Activated T-helper 1 cell treated with anti-CD3 and anti-CD28 coated beads, Interleukin-12 subunit alpha, Interleukin-12 subunit beta, Interleukin-2, Interleukin-4 antibody, amounts not matched to agents 30 ng/mL and 10 ng/mL and 1 ng/mL, durations not matched to agents 14 hours and 24 hours and 36 hours (primary cell): ENCODE measurements at regions not wholly inside any gene's neighbourhood (a gene's known extent, or its start where the extent isn't known, plus 50 kb on each side); places are given as distances from the start of the nearest gene placed in this dataset.

Experiments
- DNase-seq: peaks from one replicate; pipeline ENCODE4 v3.0.0; 2021; ENCODE audit warnings: low spot score
- H3K27ac Mint-ChIP-seq: one replicate; pipeline ENCODE4 v1.8.0; 2021; ENCODE audit warnings: mild to moderate bottlenecking, mixed read lengths
- H3K27me3 Mint-ChIP-seq: one replicate; pipeline ENCODE4 v1.8.0; 2022; ENCODE audit warnings: mild to moderate bottlenecking, moderate library complexity, mixed read lengths; ENCODE audit not compliant: insufficient read depth
- H3K36me3 Mint-ChIP-seq: one replicate; pipeline ENCODE4 v1.8.0; 2021; ENCODE audit warnings: low read depth, mixed read lengths
- H3K4me1 Mint-ChIP-seq: one replicate; pipeline ENCODE4 v1.8.0; 2021; ENCODE audit warnings: low read depth, mixed read lengths
- H3K4me3 Mint-ChIP-seq: one replicate; pipeline ENCODE4 v1.8.0; 2021; ENCODE audit warnings: mild to moderate bottlenecking, moderate library complexity, mixed read lengths
- H3K9me3 Mint-ChIP-seq: one replicate; pipeline ENCODE4 v1.8.0; 2021; ENCODE audit warnings: mixed read lengths
- intact Hi-C: fragments of 100-400 bp; cut with micrococcal nuclease; formaldehyde crosslinking; loops from one replicate; pipeline ENCODE4 v1.15.1; 2024

DNA sequence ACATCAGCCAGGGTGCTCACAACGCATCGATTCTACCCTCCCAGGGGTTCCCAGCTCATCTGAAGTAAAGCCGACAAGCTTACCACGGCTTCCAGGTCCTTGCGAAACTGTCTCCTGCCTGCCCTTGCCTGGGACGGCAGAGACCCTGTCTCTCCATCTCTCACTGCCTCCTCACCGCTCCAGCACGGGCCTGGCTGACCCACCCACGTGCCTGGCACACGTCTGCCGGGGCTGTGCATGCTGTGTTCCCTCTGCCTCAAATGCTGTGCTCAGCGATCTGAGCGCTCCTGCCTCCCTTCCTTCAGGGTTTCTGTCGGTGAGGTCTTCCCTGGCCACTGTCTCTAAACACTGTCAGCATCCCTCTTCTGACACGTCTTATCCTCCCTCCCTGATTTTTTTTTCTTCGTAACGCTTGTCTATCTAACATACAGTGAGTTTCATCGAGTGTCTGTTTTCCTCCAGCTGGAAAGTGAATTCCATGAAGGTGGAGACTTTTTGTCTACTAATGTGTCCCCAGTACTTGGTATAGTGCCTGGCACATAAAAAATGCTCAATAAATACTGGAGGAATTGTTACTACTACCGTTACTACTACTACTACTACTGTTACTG, 208.4 kb downstream of the IRF8 start:
- no peaks in the 10 kb centered on the region for H3K9me3 Mint-ChIP-seq
- peaks cover 3% of the 10 kb centered on the region for H3K27me3 Mint-ChIP-seq
- no peaks in the 10 kb centered on the region for H3K4me1 Mint-ChIP-seq

DNA sequence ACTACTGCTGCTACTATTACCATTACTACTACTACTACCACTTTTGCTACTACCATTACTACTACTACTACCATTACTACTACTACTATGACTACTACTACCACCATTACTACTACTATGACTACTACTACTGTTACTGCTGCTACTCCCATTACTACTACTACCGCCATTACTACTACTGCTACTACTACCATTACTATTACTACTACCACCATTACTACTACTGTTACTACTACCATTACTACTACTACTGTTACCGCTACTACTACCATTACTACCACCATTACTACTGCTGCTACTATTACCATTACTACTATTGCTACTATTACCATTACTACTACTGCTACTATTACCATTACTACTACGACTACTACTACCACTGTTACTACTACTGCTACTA, 209.1 kb downstream of the IRF8 start:
- intact Hi-C loops, result no loop called here
- Mint-ChIP-seq H3K4me3 (no peak overlapping the region), H3K27me3 (peaks cover 3% of the 10 kb centered on the region), H3K36me3 (no peaks in the 10 kb centered on the region), H3K27ac (no peak overlapping the region), H3K9me3 (no peaks in the 10 kb centered on the region), H3K4me1 (no peaks in the 10 kb centered on the region)
- DNase-seq, result no peak

More for the DNA sequence above, 208.4 kb downstream of the IRF8 start:
- Mint-ChIP-seq H3K27ac (no peak overlapping the region), H3K4me3 (no peak overlapping the region), H3K36me3 (no peaks in the 10 kb centered on the region)
- intact Hi-C loops, result no loop called here
- no peak for DNase-seq

DNA sequence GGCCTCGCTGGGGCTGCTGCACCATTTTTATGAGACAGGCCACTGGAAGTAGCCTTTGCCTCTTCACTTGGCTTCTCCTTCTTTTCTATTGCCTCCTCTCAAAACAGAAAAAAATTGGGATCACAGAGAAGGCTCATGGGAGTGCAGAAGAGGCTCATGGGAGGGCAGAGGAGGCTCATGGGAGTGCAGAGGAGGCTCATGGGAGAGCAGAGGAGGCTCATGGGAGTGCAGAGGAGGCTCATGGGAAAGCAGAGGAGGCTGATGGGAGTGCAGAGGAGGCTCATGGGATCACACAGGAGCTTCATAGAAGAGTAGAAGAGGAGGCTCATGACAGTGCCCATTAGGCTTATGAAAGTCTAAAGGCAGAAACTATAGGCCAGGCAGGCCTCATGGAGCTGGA, 211.2 kb downstream of the IRF8 start:
- DNase-seq, result no peak
- Mint-ChIP-seq H3K36me3 (no peaks in the 10 kb centered on the region), H3K27me3 (peaks cover 3% of the 10 kb centered on the region), H3K27ac (no peak overlapping the region), H3K4me3 (no peak overlapping the region), H3K4me1 (no peaks in the 10 kb centered on the region), H3K9me3 (no peaks in the 10 kb centered on the region)
- intact Hi-C loops, result no loop called here

- peaks cover 4% of the 10 kb centered on the region for H3K27me3 Mint-ChIP-seq
- DNase-seq, result no peak
- H3K27ac Mint-ChIP-seq, result no peak overlapping the region
- no peaks in the 10 kb centered on the region for H3K4me1 Mint-ChIP-seq
- H3K36me3 Mint-ChIP-seq, result no peaks in the 10 kb centered on the region
- no peak overlapping the region for H3K4me3 Mint-ChIP-seq
- intact Hi-C loops, result no loop called here
- no peaks in the 10 kb centered on the region for H3K9me3 Mint-ChIP-seq
Measured at GRCh38 chr16:86110726-86111125, 211.8 kb downstream of the IRF8 start.

DNA sequence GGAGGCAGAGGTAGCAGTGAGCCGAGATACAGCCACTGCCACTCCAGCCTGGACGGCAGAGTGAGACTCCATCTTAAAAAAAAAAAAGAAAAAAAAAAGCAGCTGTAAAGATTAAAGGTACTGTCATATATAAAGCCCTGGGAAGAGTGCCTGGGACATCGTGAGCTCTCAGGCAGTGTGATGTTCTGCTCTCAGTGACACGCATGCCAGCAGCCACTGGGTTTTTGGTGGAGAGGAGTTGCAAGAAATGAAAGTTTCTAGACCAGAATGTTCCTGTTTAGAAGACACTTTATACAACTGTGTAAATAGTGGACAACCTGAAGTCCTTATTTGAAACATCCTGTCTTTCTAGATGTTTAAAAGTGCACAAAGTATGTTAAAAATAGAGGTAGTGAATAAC, 213.2 kb downstream of the IRF8 start:
- intact Hi-C loops, result no loop called here
- H3K36me3 Mint-ChIP-seq, result no peaks in the 10 kb centered on the region
- no peaks in the 10 kb centered on the region for H3K9me3 Mint-ChIP-seq
- no peak overlapping the region for H3K4me3 Mint-ChIP-seq
- DNase-seq, result no peak
- H3K4me1 Mint-ChIP-seq, result no peaks in the 10 kb centered on the region
- H3K27me3 Mint-ChIP-seq, result peaks cover 4% of the 10 kb centered on the region
- no peak overlapping the region for H3K27ac Mint-ChIP-seq

DNA sequence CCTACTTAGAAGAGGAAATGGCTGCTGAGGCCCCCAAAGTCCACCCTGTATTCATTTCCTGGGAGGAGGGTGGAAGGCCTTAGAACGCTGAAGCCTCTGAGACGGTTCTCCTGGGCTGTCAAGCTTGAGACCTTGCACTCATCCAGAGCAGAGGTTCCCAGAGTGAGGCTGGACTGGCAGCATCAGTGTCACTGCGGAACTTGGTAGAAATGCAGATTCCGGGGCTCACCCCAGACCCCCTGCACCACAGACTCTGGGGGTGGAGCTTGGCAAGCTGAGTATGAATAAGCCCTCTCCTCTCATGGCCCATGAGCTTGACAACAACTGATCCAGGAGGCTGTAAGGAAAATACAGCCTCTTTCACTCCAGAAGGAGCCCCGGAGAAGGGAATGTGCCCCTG, 218.3 kb downstream of the IRF8 start:
- intact Hi-C loops, result no loop called here
- Mint-ChIP-seq H3K4me1 (no peaks in the 10 kb centered on the region), H3K9me3 (no peaks in the 10 kb centered on the region), H3K4me3 (no peak overlapping the region), H3K27me3 (peaks cover 3% of the 10 kb centered on the region), H3K36me3 (no peaks in the 10 kb centered on the region), H3K27ac (no peak overlapping the region)
- DNase-seq, result no peak

GRCh38 chr16:86117756-86118155, 218.8 kb downstream of the IRF8 start:
- H3K4me1 Mint-ChIP-seq, result no peaks in the 10 kb centered on the region
- H3K9me3 Mint-ChIP-seq, result no peaks in the 10 kb centered on the region
- H3K36me3 Mint-ChIP-seq, result no peaks in the 10 kb centered on the region
- intact Hi-C loops, result no loop called here
- peaks cover 3% of the 10 kb centered on the region for H3K27me3 Mint-ChIP-seq
- no peak for DNase-seq
- no peak overlapping the region for H3K4me3 Mint-ChIP-seq
- H3K27ac Mint-ChIP-seq, result no peak overlapping the region

- Mint-ChIP-seq H3K36me3 (no peaks in the 10 kb centered on the region), H3K27me3 (peaks cover 3% of the 10 kb centered on the region), H3K4me1 (no peaks in the 10 kb centered on the region), H3K4me3 (no peak overlapping the region), H3K9me3 (no peaks in the 10 kb centered on the region), H3K27ac (no peak overlapping the region)
- no peak for DNase-seq
- intact Hi-C loops, result no loop called here
Measured at GRCh38 chr16:86118467-86119307, 219.7 kb downstream of the IRF8 start.

DNA sequence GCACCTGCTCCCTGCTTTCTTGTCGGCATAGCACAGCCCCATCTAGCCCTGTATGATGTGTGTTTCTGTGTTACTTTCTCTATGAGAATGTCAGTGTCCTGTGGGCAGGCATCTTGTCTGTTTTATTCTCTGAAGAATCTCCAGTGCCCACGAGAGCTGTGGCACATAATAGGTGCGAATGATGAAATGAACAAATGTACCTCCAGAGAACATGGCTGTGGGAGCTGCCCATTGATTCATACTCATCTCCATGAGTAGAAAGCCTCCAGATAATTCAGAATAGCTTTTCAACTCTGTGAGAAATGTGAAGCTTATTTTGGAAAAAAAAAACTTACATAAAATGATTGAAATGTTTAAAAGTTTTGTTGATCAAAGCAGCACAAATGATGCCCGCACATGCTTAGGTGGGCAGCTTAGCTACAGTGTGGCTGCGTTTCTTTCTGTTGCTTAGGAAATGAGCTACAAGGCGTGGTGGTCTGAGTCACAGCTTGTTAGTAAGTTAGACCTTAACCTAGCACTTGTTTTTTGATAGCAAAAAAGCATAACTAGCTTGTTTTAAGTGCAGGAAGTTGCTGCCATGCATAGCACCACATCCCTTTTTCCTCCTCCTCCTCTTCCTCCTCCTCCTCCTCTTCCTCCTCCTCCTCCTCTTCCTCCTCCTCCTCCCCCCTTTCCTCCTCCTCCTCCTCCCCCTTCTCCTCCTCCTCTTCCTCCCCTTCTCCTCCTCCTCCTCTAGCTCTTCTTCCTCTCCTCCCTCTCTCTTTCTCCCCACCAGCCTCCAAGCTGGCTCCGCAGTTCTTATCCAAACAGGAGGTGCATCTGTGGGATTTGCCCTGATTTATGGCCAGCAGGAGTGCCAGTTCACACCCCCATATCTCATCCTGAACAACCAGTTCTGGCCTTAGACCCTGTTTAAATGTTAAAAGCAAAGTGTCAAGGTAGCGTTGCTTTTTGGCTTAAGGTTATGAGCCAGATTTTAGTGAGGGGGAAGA, 221.5 kb downstream of the IRF8 start:
- Mint-ChIP-seq H3K9me3 (no peaks in the 10 kb centered on the region), H3K4me3 (no peak overlapping the region), H3K27ac (no peak overlapping the region), H3K36me3 (no peaks in the 10 kb centered on the region), H3K4me1 (no peaks in the 10 kb centered on the region), H3K27me3 (peaks cover 1% of the 10 kb centered on the region)
- intact Hi-C loops, result no loop called here
- DNase-seq, result no peak

DNA sequence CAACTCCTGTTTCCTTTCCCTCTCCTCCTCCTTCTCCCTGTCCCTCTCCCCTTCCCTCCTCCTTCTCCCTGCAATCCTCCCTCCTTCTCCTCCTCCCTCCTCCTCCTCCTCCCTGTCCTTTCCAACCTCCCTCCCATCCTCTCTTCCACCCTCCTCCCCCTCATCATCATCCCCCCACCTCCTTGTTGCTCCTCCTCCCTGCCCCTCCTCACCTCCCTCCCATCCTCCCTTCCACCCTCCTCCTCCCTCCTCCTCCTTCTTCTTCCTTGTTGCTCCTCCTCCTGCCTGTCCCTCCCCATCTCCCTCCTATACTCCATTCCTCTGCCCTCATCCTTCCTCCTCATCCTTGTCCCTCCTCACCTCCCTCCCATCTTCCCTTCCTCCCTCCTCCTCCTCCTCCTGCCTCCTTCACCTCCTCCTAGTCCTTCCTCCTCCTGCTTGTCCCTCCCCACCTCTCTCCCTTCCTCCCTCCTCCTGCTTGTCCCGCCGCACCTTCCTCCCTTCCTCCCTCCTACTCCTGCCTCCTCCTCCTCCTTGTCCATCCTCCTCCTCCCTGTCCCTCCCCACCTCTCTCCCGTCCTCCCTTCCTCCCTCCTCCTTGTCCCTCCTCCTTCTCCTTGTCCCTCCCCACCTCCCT, 222.5 kb downstream of the IRF8 start:
- no peak overlapping the region for H3K4me3 Mint-ChIP-seq
- no peaks in the 10 kb centered on the region for H3K4me1 Mint-ChIP-seq
- peaks cover 1% of the 10 kb centered on the region for H3K27me3 Mint-ChIP-seq
- intact Hi-C loops, result no loop called here
- no peaks in the 10 kb centered on the region for H3K9me3 Mint-ChIP-seq
- no peak for DNase-seq
- no peaks in the 10 kb centered on the region for H3K36me3 Mint-ChIP-seq
- H3K27ac Mint-ChIP-seq, result no peak overlapping the region

- Mint-ChIP-seq H3K4me1 (no peaks in the 10 kb centered on the region), H3K9me3 (no peaks in the 10 kb centered on the region), H3K4me3 (no peak overlapping the region), H3K36me3 (no peaks in the 10 kb centered on the region), H3K27ac (no peak overlapping the region), H3K27me3 (peaks cover 1% of the 10 kb centered on the region)
- intact Hi-C loops, result no loop called here
- no peak for DNase-seq
Measured at GRCh38 chr16:86122681-86123342, 223.8 kb downstream of the IRF8 start.

- no peaks in the 10 kb centered on the region for H3K9me3 Mint-ChIP-seq
- no peaks in the 10 kb centered on the region for H3K36me3 Mint-ChIP-seq
- DNase-seq, result no peak
Measured at GRCh38 chr16:86124321-86124720, 225.4 kb downstream of the IRF8 start.

More at GRCh38 chr16:86124321-86124720, 225.4 kb downstream of the IRF8 start:
- Mint-ChIP-seq H3K4me3 (no peak overlapping the region), H3K4me1 (no peaks in the 10 kb centered on the region), H3K27ac (no peak overlapping the region), H3K27me3 (peaks cover 1% of the 10 kb centered on the region)
- intact Hi-C loops, result no loop called here
